Osteocyte (in vitro differentiated cells): ENCODE measurements at regions not wholly inside any gene's neighbourhood (a gene's known extent, or its start where the extent isn't known, plus 50 kb on each side); places are given as distances from the start of the nearest gene placed in this dataset.

Experiments used
- DNase-seq: peaks from one replicate; pipeline ENCODE4 v3.0.0; 2021; ENCODE audit warnings: mixed read lengths; ENCODE audit not compliant: unreplicated experiment; ENCODE audit errors: extremely low spot score
- H3K27ac Mint-ChIP-seq: one replicate; pipeline ENCODE4 v1.8.0; 2021; ENCODE audit warnings: mild to moderate bottlenecking, mixed read lengths; ENCODE audit not compliant: unreplicated experiment
- H3K27me3 Mint-ChIP-seq: one replicate; pipeline ENCODE4 v1.8.0; 2021; ENCODE audit warnings: mixed read lengths; ENCODE audit not compliant: unreplicated experiment
- H3K36me3 Mint-ChIP-seq: one replicate; pipeline ENCODE4 v1.8.0; 2021; ENCODE audit warnings: mixed read lengths; ENCODE audit not compliant: unreplicated experiment
- H3K4me1 Mint-ChIP-seq: one replicate; pipeline ENCODE4 v1.8.0; 2021; ENCODE audit warnings: mixed read lengths; ENCODE audit not compliant: unreplicated experiment
- H3K4me3 Mint-ChIP-seq: one replicate; pipeline ENCODE4 v1.8.0; 2021; ENCODE audit warnings: mild to moderate bottlenecking, moderate library complexity, mixed read lengths; ENCODE audit not compliant: unreplicated experiment
- H3K9me3 Mint-ChIP-seq: one replicate; pipeline ENCODE4 v1.8.0; 2021; ENCODE audit warnings: mixed read lengths; ENCODE audit not compliant: unreplicated experiment
- CTCF ChIP-seq: fragments of 200-600 bp; sonication (generic); IDR thresholded peaks from 2 replicates; pipeline ENCODE4 v1.5.0; 2021; ENCODE audit warnings: antibody characterized with exemption, mild to moderate bottlenecking, moderate library complexity

GRCh38 chr20:11745145-11745544 lies 172.5 kb upstream of the BTBD3 start:
- Mint-ChIP-seq H3K4me3 (no peak overlapping the region), H3K36me3 (no peaks in the 10 kb centered on the region), H3K27ac (no peak overlapping the region), H3K4me1 (no peaks in the 10 kb centered on the region), H3K27me3 (peaks cover 9% of the 10 kb centered on the region), H3K9me3 (no peaks in the 10 kb centered on the region)
- TF ChIP-seq CTCF, result no peak
- DNase-seq, result no peak

- H3K4me1 Mint-ChIP-seq, result no peaks in the 10 kb centered on the region
- no peak overlapping the region for H3K27ac Mint-ChIP-seq
Measured at GRCh38 chr20:11748436-11748835, 169.3 kb upstream of the BTBD3 start.

DNA sequence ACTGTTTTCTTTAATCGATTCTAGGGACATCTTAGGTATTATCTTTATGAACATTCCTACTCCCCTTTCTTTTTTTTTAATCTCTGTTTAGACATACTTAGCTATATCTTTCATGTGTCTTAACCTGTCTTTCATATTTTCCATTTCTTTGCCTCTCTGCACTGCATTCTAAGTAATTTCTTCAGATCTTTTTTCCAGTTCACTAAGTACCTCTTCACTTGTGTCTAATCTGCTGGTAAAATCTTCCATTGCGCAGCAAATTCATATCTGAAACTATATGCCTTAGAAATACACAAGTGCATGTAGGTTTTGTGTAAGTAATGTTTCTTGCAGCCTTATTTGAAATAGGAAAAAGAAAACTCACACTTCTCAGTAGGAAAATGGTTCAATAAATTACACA lies 165.4 kb upstream of the BTBD3 start:
- Mint-ChIP-seq H3K27ac (no peak overlapping the region), H3K27me3 (no peaks in the 10 kb centered on the region), H3K4me1 (no peaks in the 10 kb centered on the region), H3K9me3 (peaks cover 6% of the 10 kb centered on the region), H3K36me3 (no peaks in the 10 kb centered on the region), H3K4me3 (no peak overlapping the region)
- no peak for DNase-seq
- TF ChIP-seq CTCF, result no peak

More at GRCh38 chr20:11748436-11748835, 169.3 kb upstream of the BTBD3 start:
- Mint-ChIP-seq H3K9me3 (peaks cover 6% of the 10 kb centered on the region), H3K27me3 (no peaks in the 10 kb centered on the region), H3K36me3 (no peaks in the 10 kb centered on the region), H3K4me3 (no peak overlapping the region)
- TF ChIP-seq CTCF, result no peak
- no peak for DNase-seq

GRCh38 chr20:11753155-11753554 lies 164.5 kb upstream of the BTBD3 start:
- Mint-ChIP-seq H3K9me3 (peaks cover 6% of the 10 kb centered on the region), H3K4me1 (no peaks in the 10 kb centered on the region), H3K27me3 (no peaks in the 10 kb centered on the region), H3K27ac (no peak overlapping the region), H3K36me3 (no peaks in the 10 kb centered on the region), H3K4me3 (no peak overlapping the region)
- TF ChIP-seq CTCF, result no peak
- DNase-seq, result no peak

GRCh38 chr20:11754451-11754850 lies 163.2 kb upstream of the BTBD3 start:
- no peaks in the 10 kb centered on the region for H3K27me3 Mint-ChIP-seq
- DNase-seq, result no peak
- H3K27ac Mint-ChIP-seq, result no peak overlapping the region
- TF ChIP-seq CTCF, result no peak
- H3K9me3 Mint-ChIP-seq, result peaks cover 6% of the 10 kb centered on the region
- no peak overlapping the region for H3K4me3 Mint-ChIP-seq
- H3K36me3 Mint-ChIP-seq, result no peaks in the 10 kb centered on the region
- no peaks in the 10 kb centered on the region for H3K4me1 Mint-ChIP-seq
